Caco-2 (cell line): ENCODE measurements at regions not wholly inside any gene's neighbourhood (a gene's known extent, or its start where the extent isn't known, plus 50 kb on each side); places are given as distances from the start of the nearest gene placed in this dataset.

Experiments
- BruUV-seq: library from RNA; stranded (reverse); fragments of 400-500 nt; replicated peaks from 2 replicates; lab custom pipeline; 2021; lab: Mats Ljungman, UMichigan
- CTCF ChIA-PET: fragments of 300-600 bp; sonication (Branson Sonifier 250); formaldehyde crosslinking; loops from one replicate; lab custom pipeline; 2022; ENCODE audit warnings: antibody characterized with exemption; lab: Charles Lee
- POLR2A ChIA-PET: fragments of 300-600 bp; sonication (Branson Sonifier 250); formaldehyde crosslinking; loops from one replicate; lab custom pipeline; 2022; ENCODE audit warnings: antibody characterized with exemption; lab: Charles Lee
- DNase-seq, 2 experiments: peaks; one replicate each; pipeline versions ENCODE4 v3.0.0 to v3.0.0-alpha.2; 2020 to 2022
- H3K27me3 ChIP-seq: replicated peaks from 2 replicates; pipeline ENCODE4 v1.6.0; 2011; ENCODE audit warnings: low read length; ENCODE audit not compliant: control insufficient read depth, insufficient read depth
- H3K36me3 ChIP-seq: 2 replicates; pipeline ENCODE4 v1.5.1; 2011; ENCODE audit warnings: low read length; ENCODE audit not compliant: control insufficient read depth, insufficient read depth
- H3K4me1 ChIP-seq: fragments of 250-450 bp; sonication (Bioruptor Pico); 2 replicates; pipeline ENCODE4 v1.5.1; 2020; ENCODE audit warnings: mild to moderate bottlenecking
- H3K4me3 ChIP-seq: 2 replicates; pipeline ENCODE4 v1.5.1; 2011; ENCODE audit warnings: low read depth, mild to moderate bottlenecking, control low read depth, low read length
- H3K9me3 ChIP-seq: fragments of 250-450 bp; sonication (Bioruptor Pico); 2 replicates; pipeline ENCODE4 v1.5.1; 2020; ENCODE audit warnings: mild to moderate bottlenecking, moderate library complexity
- H3K27ac Mint-ChIP-seq: one replicate; pipeline ENCODE4 v1.8.0; 2022; ENCODE audit warnings: mixed read lengths; ENCODE audit not compliant: unreplicated experiment
- H3K27me3 Mint-ChIP-seq: one replicate; pipeline ENCODE4 v1.8.0; 2022; ENCODE audit warnings: mixed read lengths; ENCODE audit not compliant: insufficient read depth, unreplicated experiment
- H3K36me3 Mint-ChIP-seq: one replicate; pipeline ENCODE4 v1.8.0; 2022; ENCODE audit warnings: mild to moderate bottlenecking, mixed read lengths; ENCODE audit not compliant: insufficient read depth, unreplicated experiment
- H3K4me1 Mint-ChIP-seq: one replicate; pipeline ENCODE4 v1.8.0; 2022; ENCODE audit warnings: low read depth, mixed read lengths; ENCODE audit not compliant: unreplicated experiment
- H3K4me3 Mint-ChIP-seq: one replicate; pipeline ENCODE4 v1.8.0; 2022; ENCODE audit warnings: mild to moderate bottlenecking, moderate library complexity, mixed read lengths; ENCODE audit not compliant: unreplicated experiment
- H3K9me3 Mint-ChIP-seq: one replicate; pipeline ENCODE4 v1.8.0; 2022; ENCODE audit warnings: mixed read lengths; ENCODE audit not compliant: unreplicated experiment
- CTCF ChIP-seq, 2 experiments: fragments of 200-600 bp in 1 of 2; IDR thresholded peaks; 1 replicate in 1 of 2; 2 replicates in 1 of 2; pipeline versions ENCODE4 v1.5.1 to v1.8.0; 2011 to 2022; ENCODE audit warnings: antibody characterized with exemption in 1 of 2, control low read depth in 1 of 2, inconsistent platforms in 1 of 2, low read depth in 1 of 2, low read length in 1 of 2, mild to moderate bottlenecking in 1 of 2, moderate library complexity in 1 of 2; ENCODE audit not compliant: insufficient read depth in 1 of 2, severe bottlenecking in 1 of 2, unreplicated experiment in 1 of 2
- intact Hi-C: fragments of 100-400 bp; cut with micrococcal nuclease; formaldehyde crosslinking; loops from one replicate; pipeline ENCODE4 v1.10.0; 2022; ENCODE audit not compliant: unreplicated experiment

GRCh38 chr2:45067859-45068570, 58.8 kb upstream of the SIX2 start:
- Mint-ChIP-seq H3K36me3 (no peaks in the 10 kb centered on the region), H3K4me1 (no peaks in the 10 kb centered on the region), H3K27me3 (peaks cover 5% of the 10 kb centered on the region), H3K27ac (no peak overlapping the region), H3K9me3 (no peaks in the 10 kb centered on the region), H3K4me3 (no peak overlapping the region)
- Histone ChIP-seq H3K36me3 (no peaks in the 10 kb centered on the region), H3K4me1 (no peaks in the 10 kb centered on the region), H3K27me3 (no peaks in the 10 kb centered on the region; the same call in 1 of the 2 replicates), H3K4me3 (no peak overlapping the region), H3K9me3 (no peaks in the 10 kb centered on the region)
- intact Hi-C loops = no loop called here
- peak in 1 of 2 experiments; percentile 33 for TF ChIP-seq CTCF (IDR thresholded peaks at IDR 0.05; ENCODE audit: insufficient read depth in 1 of 2, low read depth in 1 of 2, low read length in 1 of 2, severe bottlenecking in 1 of 2, unreplicated experiment in 1 of 2)
- ChIA-PET POLR2A (no interaction called here), CTCF (interaction anchor here (0.5 kb wide), 2 partner anchors 66 to 543 kb away, joined by 4 to 5 read pairs; partner anchors contain the start of gene SRBD1)
- no TSS peak for BruUV-seq
- peak in 1 of 2 experiments; percentile 24 for DNase-seq
